Activated CD4-positive, alpha-beta T cell treated with anti-CD3 and anti-CD28 coated beads, Interleukin-2, Interleukin-6, amounts not matched to agents 100 ng/mL and 50 ng/mL, durations not matched to agents 16 hours and 8 hours (primary cell): ENCODE measurements at regions not wholly inside any gene's neighbourhood (a gene's known extent, or its start where the extent isn't known, plus 50 kb on each side); places are given as distances from the start of the nearest gene placed in this dataset.
"Not testable (repeated sequence)": the region's sequence is repeated elsewhere in the genome, so short reads cannot be mapped to it uniquely, and the experiment has no call there.

Experiments
- DNase-seq: peaks from one replicate; pipeline ENCODE4 v3.0.0-alpha.2; 2020

GRCh38 chr6:163698086-163698485 lies 283.6 kb downstream of the QKI start:
- DNase-seq, result no peak

- not testable (repeated sequence) for DNase-seq
Observed at GRCh38 chr6:163696311-163696710, 281.8 kb downstream of the QKI start.

- DNase-seq, result no peak
Observed at GRCh38 chr6:163695414-163695864, 280.9 kb downstream of the QKI start.

GRCh38 chr6:163694988-163695398 lies 280.5 kb downstream of the QKI start:
- DNase-seq, result no peak

GRCh38 chr6:163694072-163694471 lies 279.6 kb downstream of the QKI start:
- DNase-seq, result no peak

- DNase-seq, result no peak
Observed at GRCh38 chr6:163691049-163691448, 276.5 kb downstream of the QKI start.

- no peak for DNase-seq
Observed at GRCh38 chr6:163688739-163689362, 274.3 kb downstream of the QKI start.

- no peak for DNase-seq
Observed at GRCh38 chr6:163687075-163687474, 272.6 kb downstream of the QKI start.

- no peak for DNase-seq
Observed at GRCh38 chr6:163686301-163686700, 271.8 kb downstream of the QKI start.

GRCh38 chr6:163683105-163683622 lies 268.6 kb downstream of the QKI start:
- DNase-seq, result no peak

- no peak for DNase-seq
Observed at GRCh38 chr6:163679753-163680152, 265.2 kb downstream of the QKI start.

GRCh38 chr6:163679012-163679660 lies 264.6 kb downstream of the QKI start:
- DNase-seq, result no peak

- DNase-seq, result no peak
Observed at GRCh38 chr6:163675611-163676010, 261.1 kb downstream of the QKI start.

GRCh38 chr6:163672710-163673109 lies 258.2 kb downstream of the QKI start:
- no peak for DNase-seq

GRCh38 chr6:163671791-163672190 lies 257.3 kb downstream of the QKI start:
- no peak for DNase-seq

- DNase-seq, result no peak
Observed at GRCh38 chr6:163671355-163671754, 256.8 kb downstream of the QKI start.

GRCh38 chr6:163670336-163670735 lies 255.8 kb downstream of the QKI start:
- no peak for DNase-seq

- DNase-seq, result no peak
Observed at GRCh38 chr6:163668061-163668426, 253.5 kb downstream of the QKI start.

- peak; percentile 1 for DNase-seq
Observed at GRCh38 chr6:163667372-163668060, 253.0 kb downstream of the QKI start.

GRCh38 chr6:163665464-163665863 lies 250.9 kb downstream of the QKI start:
- DNase-seq, result no peak

- no peak for DNase-seq
Observed at GRCh38 chr6:163663575-163663974, 249.1 kb downstream of the QKI start.

GRCh38 chr6:163662604-163663225 lies 248.2 kb downstream of the QKI start:
- no peak for DNase-seq

GRCh38 chr6:163661272-163661671 lies 246.8 kb downstream of the QKI start:
- no peak for DNase-seq

- DNase-seq, result no peak
Observed at GRCh38 chr6:163659803-163660202, 245.3 kb downstream of the QKI start.
